Pancreas (tissue), 10 donors: ENCODE measurements at regions not wholly inside any gene's neighbourhood (a gene's known extent, or its start where the extent isn't known, plus 50 kb on each side); places are given as distances from the start of the nearest gene placed in this dataset.

ENCODE experiments used
- ATAC-seq, 4 donors: fragments of 200-7000 bp; cut with Tn5 transposase; one replicate each; pipeline versions ENCODE4 v1.8.0 to v1.9.1; 2020; ENCODE audit warnings: mild to moderate bottlenecking in 4 of 4, moderate library complexity in 4 of 4
- DNase-seq, 6 donors: peaks; one replicate each; pipeline ENCODE4 v3.0.0-alpha.2; 2020
- FAIRE-seq: peaks from 2 replicates; lab custom pipeline; 2012; peaks lifted over from hg19 to GRCh38; lab: Jason Lieb, UNC
- H3K27ac ChIP-seq, 4 donors: fragments of 200-600 bp; sonication (generic); 1 replicate in 3 of 4; 2 replicates in 1 of 4; pipeline versions ENCODE4 v1.5.0 to v1.8.0; 2020
- H3K27me3 ChIP-seq, 4 donors: fragments of 200-600 bp; one replicate each; pipeline ENCODE4 v1.8.0; 2021
- H3K36me3 ChIP-seq, 3 donors: fragments of 200-600 bp; sonication (generic) in 1 of 3; one replicate each; pipeline versions ENCODE4 v1.5.0 to v1.8.0; 2020 to 2021
- H3K4me1 ChIP-seq, 3 donors: fragments of 200-600 bp; one replicate each; pipeline ENCODE4 v1.8.0; 2021
- H3K4me3 ChIP-seq, 4 donors: fragments of 200-600 bp; sonication (generic) in 2 of 4; one replicate each; pipeline versions ENCODE4 v1.5.0 to v1.8.0; 2020 to 2021
- H3K9me3 ChIP-seq, 4 donors: fragments of 200-600 bp; one replicate each; pipeline ENCODE4 v1.8.0; 2021
- WGBS, 2 donors: extraction: QIAGEN DNeasy Blood & Tissue Kit; methylation state at CpG; one replicate each; pipeline ENCODE4 v1.1.7; 2013; 5-methylcytosine and 5-hydroxymethylcytosine counted together
- intact Hi-C, 3 donors: fragments of 100-400 bp; cut with DNase I; formaldehyde crosslinking; loops; one replicate each; pipeline versions ENCODE4 v1.11.1 to v1.14.2; 2022
- TF ChIP-seq, protein P1 (sequence below), 4 donors: fragments of 200-600 bp; sonication (generic) in 3 of 4; IDR thresholded peaks; one replicate each; pipeline versions ENCODE4 v1.5.0 to v1.8.0; 2021; ENCODE audit warnings: antibody characterized with exemption in 4 of 4
- donor health status: healthy with polysubstance abuse.
- donor health status: DM: no; HTN: no; CAD: no; lungs with moderate emphysema.
- donor health status: DM: no; HTN: no; CAD: no.
- donor health status: control.
- donor health status: control.
- donor health status: Bipolar disorder and iron deficiency.
- donor health status: DM: yes; HTN: yes; CAD: no.
- donor health status: DM: no; HTN: no; CAD: no.
- donor health status: DM: no; HTN: no; CAD: no.
- donor health status: DM: yes; HTN: yes; CAD: no.

DNA sequence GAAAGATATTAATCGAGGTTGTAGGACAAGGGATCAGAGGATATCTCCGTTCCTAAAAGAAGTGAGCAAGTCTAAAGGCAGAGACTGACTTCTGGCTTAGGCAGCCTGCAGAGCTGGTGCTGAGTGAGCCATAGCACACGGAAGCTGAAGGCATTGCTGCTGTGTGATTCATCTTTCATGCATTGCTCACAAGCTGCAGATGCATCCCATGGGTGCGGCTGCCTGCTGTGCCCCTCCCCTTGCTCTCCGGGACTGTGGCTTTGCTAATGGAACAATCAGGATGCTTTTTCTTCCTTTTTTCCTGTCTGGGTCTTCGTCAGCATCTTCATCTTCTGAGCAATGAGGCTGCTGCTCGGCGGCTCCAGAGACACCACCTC is 341.4 kb downstream of the DIRAS2 start:
- WGBS, 2 donors, result 28 to 30% methylated on average over 8 of the region's 8 CpGs
- H3K4me1 ChIP-seq, result no peaks in the 10 kb centered on the region
- intact Hi-C loops, result no loop called here
- no peak overlapping the region for H3K27ac ChIP-seq
- H3K36me3 ChIP-seq, result no peaks in the 10 kb centered on the region
- TF ChIP-seq, protein P1, sequence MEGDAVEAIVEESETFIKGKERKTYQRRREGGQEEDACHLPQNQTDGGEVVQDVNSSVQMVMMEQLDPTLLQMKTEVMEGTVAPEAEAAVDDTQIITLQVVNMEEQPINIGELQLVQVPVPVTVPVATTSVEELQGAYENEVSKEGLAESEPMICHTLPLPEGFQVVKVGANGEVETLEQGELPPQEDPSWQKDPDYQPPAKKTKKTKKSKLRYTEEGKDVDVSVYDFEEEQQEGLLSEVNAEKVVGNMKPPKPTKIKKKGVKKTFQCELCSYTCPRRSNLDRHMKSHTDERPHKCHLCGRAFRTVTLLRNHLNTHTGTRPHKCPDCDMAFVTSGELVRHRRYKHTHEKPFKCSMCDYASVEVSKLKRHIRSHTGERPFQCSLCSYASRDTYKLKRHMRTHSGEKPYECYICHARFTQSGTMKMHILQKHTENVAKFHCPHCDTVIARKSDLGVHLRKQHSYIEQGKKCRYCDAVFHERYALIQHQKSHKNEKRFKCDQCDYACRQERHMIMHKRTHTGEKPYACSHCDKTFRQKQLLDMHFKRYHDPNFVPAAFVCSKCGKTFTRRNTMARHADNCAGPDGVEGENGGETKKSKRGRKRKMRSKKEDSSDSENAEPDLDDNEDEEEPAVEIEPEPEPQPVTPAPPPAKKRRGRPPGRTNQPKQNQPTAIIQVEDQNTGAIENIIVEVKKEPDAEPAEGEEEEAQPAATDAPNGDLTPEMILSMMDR (IDR thresholded peaks at IDR 0.05), result no peak
- H3K4me3 ChIP-seq, result no peak overlapping the region
- no peaks in the 10 kb centered on the region for H3K9me3 ChIP-seq
- peak in 3 of 4 donors; percentile 73 to 93 (median 79) for ATAC-seq
- H3K27me3 ChIP-seq, result no peaks in the 10 kb centered on the region
- FAIRE-seq, result no peak
- DNase-seq, result no peak

DNA sequence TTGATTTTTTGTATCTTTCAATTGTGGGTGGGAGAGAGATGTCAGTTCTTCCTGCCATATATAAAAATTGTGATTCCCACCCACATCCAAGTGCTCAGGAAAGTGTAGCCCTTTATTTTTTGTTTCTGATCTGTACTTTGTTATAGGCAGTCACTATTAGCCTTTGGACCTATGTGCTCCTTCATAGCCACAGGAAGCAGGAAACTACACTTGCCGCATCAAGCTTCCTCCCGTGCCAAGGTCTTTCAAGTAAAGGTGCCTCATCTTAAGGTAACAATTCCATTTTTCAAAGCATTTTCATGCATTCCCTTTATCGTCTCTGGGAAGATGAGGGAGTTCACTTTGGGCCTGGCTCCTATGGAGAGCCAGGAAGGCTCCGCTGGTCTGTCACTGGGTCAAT is 339.0 kb downstream of the DIRAS2 start:
- Histone ChIP-seq H3K4me1 (no peaks in the 10 kb centered on the region), H3K27ac (no peak overlapping the region), H3K27me3 (no peaks in the 10 kb centered on the region), H3K36me3 (no peaks in the 10 kb centered on the region), H3K9me3 (no peaks in the 10 kb centered on the region), H3K4me3 (no peak overlapping the region)
- no peak for ATAC-seq
- no peak for DNase-seq
- TF ChIP-seq, protein P1 (IDR thresholded peaks at IDR 0.05), result no peak
- WGBS, 2 donors, result 78 to 85% methylated on average over 4 of the region's 4 CpGs
- intact Hi-C loops, result no loop called here
- FAIRE-seq, result no peak

DNA sequence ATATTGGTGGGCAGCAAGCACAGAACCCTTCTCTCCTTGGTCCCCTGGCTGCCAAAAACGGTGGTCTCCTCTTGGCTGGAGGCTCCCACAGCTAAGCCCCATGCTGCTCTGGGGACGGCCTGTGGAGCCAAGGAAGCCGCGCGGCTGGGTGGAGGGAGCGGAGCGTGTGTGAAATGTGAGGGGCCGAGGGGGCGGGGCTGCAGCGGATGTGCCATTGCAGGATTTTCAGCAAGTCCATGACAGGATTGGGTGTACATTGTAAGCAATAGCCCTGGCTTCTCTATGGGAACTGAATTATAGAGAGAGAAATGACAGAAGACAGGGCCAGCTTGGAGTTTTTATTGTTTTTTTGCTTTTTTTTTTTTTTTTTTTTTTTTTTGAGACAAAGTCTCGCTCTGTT is 336.5 kb downstream of the DIRAS2 start:
- WGBS, 2 donors, result 80 to 90% methylated on average over 11 of the region's 11 CpGs
- Histone ChIP-seq H3K9me3 (no peaks in the 10 kb centered on the region), H3K36me3 (no peaks in the 10 kb centered on the region), H3K4me1 (no peaks in the 10 kb centered on the region), H3K27ac (no peak overlapping the region), H3K27me3 (no peaks in the 10 kb centered on the region), H3K4me3 (no peak overlapping the region)
- ATAC-seq (no peak), DNase-seq (no peak), FAIRE-seq (no peak)
- TF ChIP-seq, protein P1 (IDR thresholded peaks at IDR 0.05), result no peak
- intact Hi-C loops, result no loop called here

DNA sequence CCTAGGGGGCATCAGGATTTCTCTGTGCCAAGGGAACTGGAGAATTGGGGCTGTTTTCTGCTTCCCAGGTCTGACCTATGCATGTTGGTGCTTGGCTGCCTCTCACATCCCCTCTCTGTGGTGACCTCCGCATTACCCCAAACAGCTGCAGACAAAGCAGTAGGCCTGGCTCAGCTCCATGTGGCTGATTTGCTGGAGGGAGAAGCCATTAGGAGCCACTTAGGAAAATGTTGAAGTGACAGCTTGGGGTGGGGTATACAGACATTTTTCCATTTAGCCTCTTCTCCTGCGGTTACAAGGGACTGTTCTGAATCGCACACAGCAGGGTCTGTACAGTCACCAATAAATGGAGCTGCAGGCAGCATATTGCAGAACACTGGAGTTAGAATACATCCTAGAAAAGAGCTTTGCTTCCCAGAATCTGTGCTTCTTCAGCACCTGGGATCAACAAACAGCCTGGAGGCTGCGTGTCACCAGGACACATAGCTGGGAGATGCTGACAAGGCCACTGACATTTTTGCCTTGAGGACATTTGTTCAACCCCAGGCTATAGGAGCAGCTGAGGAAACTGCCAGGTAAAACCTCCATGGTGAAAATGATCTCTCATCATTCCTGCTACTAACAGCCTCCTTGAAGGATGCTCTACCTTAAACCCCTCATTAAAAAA is 335.3 kb downstream of the DIRAS2 start:
- Histone ChIP-seq H3K4me1 (no peaks in the 10 kb centered on the region), H3K27me3 (no peaks in the 10 kb centered on the region), H3K27ac (no peak overlapping the region), H3K4me3 (no peak overlapping the region), H3K9me3 (no peaks in the 10 kb centered on the region), H3K36me3 (no peaks in the 10 kb centered on the region)
- TF ChIP-seq, protein P1 (IDR thresholded peaks at IDR 0.05), result no peak
- intact Hi-C loops, result no loop called here
- 83 to 87% methylated on average over 4 of the region's 4 CpGs for WGBS, 2 donors
- DNase-seq, result no peak
- peak in 2 of 4 donors; percentile 38 to 55 for ATAC-seq
- no peak for FAIRE-seq

DNA sequence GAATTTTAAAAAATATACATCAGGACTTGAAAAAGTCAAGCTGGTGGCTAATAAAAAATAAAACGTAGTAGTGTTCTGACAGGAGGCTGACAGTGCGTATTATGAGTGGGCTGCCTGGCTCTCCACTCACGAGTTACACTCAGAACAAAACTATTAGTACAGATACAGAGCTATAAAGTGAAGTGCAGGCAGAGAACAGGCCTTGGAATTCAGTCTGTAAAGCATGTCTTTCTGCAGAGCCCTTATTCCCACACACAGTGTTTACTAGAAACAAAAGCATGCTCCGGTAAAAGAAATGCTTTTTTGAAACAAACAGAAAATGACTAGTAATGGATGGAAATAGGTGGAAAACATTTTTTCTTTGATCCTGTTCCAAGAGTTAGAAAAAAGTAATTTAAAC is 334.7 kb downstream of the DIRAS2 start:
- ATAC-seq (no peak), DNase-seq (no peak), FAIRE-seq (no peak)
- no peak overlapping the region for H3K4me3 ChIP-seq
- intact Hi-C loops, result no loop called here
- TF ChIP-seq, protein P1 (IDR thresholded peaks at IDR 0.05), result no peak
- no peaks in the 10 kb centered on the region for H3K9me3 ChIP-seq
- H3K27ac ChIP-seq, result no peak overlapping the region
- no peaks in the 10 kb centered on the region for H3K27me3 ChIP-seq
- no peaks in the 10 kb centered on the region for H3K36me3 ChIP-seq
- H3K4me1 ChIP-seq, result no peaks in the 10 kb centered on the region
- WGBS, 2 donors, result 67 to 69% methylated on average over 4 of the region's 4 CpGs
